ENCODE measurements at regions not wholly inside any gene's neighbourhood (a gene's known extent, or its start where the extent isn't known, plus 50 kb on each side); places are given as distances from the start of the nearest gene placed in this dataset.

GRCh38 chr10:104505521-104506042 is 135.5 kb upstream of the SORCS3 start:
- DNase-seq = no peak

- DNase-seq = no peak
These were observed 131.1 kb upstream of the SORCS3 start for GRCh38 chr10:104509981-104510380.

GRCh38 chr10:104510644-104511043 is 130.4 kb upstream of the SORCS3 start:
- no peak for DNase-seq

- DNase-seq = no peak
These were observed 128.3 kb upstream of the SORCS3 start for GRCh38 chr10:104512800-104513199.

- DNase-seq = no peak
These were observed 125.4 kb upstream of the SORCS3 start for GRCh38 chr10:104515678-104516199.

GRCh38 chr10:104516986-104517385 is 124.1 kb upstream of the SORCS3 start:
- DNase-seq = no peak

- DNase-seq = no peak
These were observed 123.1 kb upstream of the SORCS3 start for GRCh38 chr10:104517946-104518345.

GRCh38 chr10:104518891-104519290 is 122.2 kb upstream of the SORCS3 start:
- DNase-seq = no peak

GRCh38 chr10:104520653-104521052 is 120.4 kb upstream of the SORCS3 start:
- DNase-seq = no peak

GRCh38 chr10:104521901-104522694 is 119.0 kb upstream of the SORCS3 start:
- DNase-seq = no peak

GRCh38 chr10:104526188-104526587 is 114.9 kb upstream of the SORCS3 start:
- no peak for DNase-seq

GRCh38 chr10:104527013-104527412 is 114.1 kb upstream of the SORCS3 start:
- DNase-seq = no peak

- DNase-seq = no peak
These were observed 100.9 kb upstream of the SORCS3 start for GRCh38 chr10:104540181-104540580.

GRCh38 chr10:104541820-104542219 is 99.3 kb upstream of the SORCS3 start:
- no peak for DNase-seq

GRCh38 chr10:104546336-104546735 is 94.8 kb upstream of the SORCS3 start:
- no peak for DNase-seq

- no peak for DNase-seq
These were observed 94.3 kb upstream of the SORCS3 start for GRCh38 chr10:104546756-104547155.

- DNase-seq = no peak
These were observed 93.0 kb upstream of the SORCS3 start for GRCh38 chr10:104548090-104548489.

GRCh38 chr10:104556831-104557230 is 84.3 kb upstream of the SORCS3 start:
- no peak for DNase-seq

- DNase-seq = no peak
These were observed 83.1 kb upstream of the SORCS3 start for GRCh38 chr10:104557966-104558365.

- no peak for DNase-seq
These were observed 81.2 kb upstream of the SORCS3 start for GRCh38 chr10:104559935-104560334.

GRCh38 chr10:104563051-104563450 is 78.0 kb upstream of the SORCS3 start:
- no peak for DNase-seq

GRCh38 chr10:104563548-104563947 is 77.5 kb upstream of the SORCS3 start:
- no peak for DNase-seq

GRCh38 chr10:104574427-104574826 is 66.7 kb upstream of the SORCS3 start:
- no peak for DNase-seq

- no peak for DNase-seq
These were observed 66.3 kb upstream of the SORCS3 start for GRCh38 chr10:104574838-104575237.

- no peak for DNase-seq
These were observed 64.5 kb upstream of the SORCS3 start for GRCh38 chr10:104576611-104577010.
